ENCODE measurements at regions not wholly inside any gene's neighbourhood (a gene's known extent, or its start where the extent isn't known, plus 50 kb on each side); places are given as distances from the start of the nearest gene placed in this dataset.
"Not testable (repeated sequence)": the region's sequence is repeated elsewhere in the genome, so short reads cannot be mapped to it uniquely, and the experiment has no call there.

DNA sequence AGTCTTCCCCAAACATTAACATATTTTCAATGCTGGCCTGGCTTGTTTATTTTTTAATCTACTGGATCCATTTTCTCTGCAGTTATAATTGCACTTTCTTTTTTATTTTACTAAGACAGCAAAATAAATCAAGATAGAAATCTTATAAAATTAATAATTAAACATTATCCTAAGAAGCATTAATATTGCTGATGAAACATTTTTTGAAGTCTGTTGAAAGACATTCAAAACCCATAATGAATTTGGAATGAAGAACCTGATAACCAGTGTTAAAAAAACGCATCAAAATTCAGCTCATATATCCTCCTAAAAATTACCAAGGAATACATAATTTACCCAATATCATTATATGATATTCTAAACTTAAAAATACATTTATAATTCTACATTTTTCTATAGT lies 675.7 kb upstream of the PRMT6 start:
- H3K9me2 ChIP-seq (replicated peaks; ENCODE audit: low read depth, low read length) = 0 out of 2 replicates have a peak, but pooled peaks cover 3% of the 10 kb centered on the region

GRCh38 chr1:106389160-106389559 lies 667.3 kb upstream of the PRMT6 start:
- not testable (repeated sequence) for H2AFZ ChIP-seq (ENCODE audit: low read length); H3F3A ChIP-seq (ENCODE audit: low read depth); H3K27me3 ChIP-seq (ENCODE audit: insufficient read depth, low read length, poor library complexity, severe bottlenecking); H3K79me2 ChIP-seq (ENCODE audit: insufficient read depth, low read length); H3K9me2 ChIP-seq (replicated peaks; ENCODE audit: low read depth, low read length); H3K9me3 ChIP-seq (ENCODE audit: insufficient read depth, low read depth, low read length); H3K4me3 ChIP-seq (ENCODE audit: low read length, poor library complexity, severe bottlenecking); H4K20me1 ChIP-seq (ENCODE audit: insufficient read depth, low read length, poor library complexity, severe bottlenecking); H3K9ac ChIP-seq (ENCODE audit: low read depth, low read length, poor library complexity, severe bottlenecking); H3K4me2 ChIP-seq (ENCODE audit: low read depth, low read length, poor library complexity, severe bottlenecking); H3K36me3 ChIP-seq (ENCODE audit: insufficient read depth, low read length); H3K4me1 ChIP-seq (ENCODE audit: insufficient read depth, low read length, poor library complexity, severe bottlenecking)

More for the DNA sequence above, 675.7 kb upstream of the PRMT6 start:
- Histone ChIP-seq H2AFZ (ENCODE audit: low read length) (no peak overlapping the region), H3K27me3 (ENCODE audit: insufficient read depth, low read length, poor library complexity, severe bottlenecking) (no peaks in the 10 kb centered on the region), H3F3A (ENCODE audit: low read depth) (no peaks in the 10 kb centered on the region), H3K9me3 (ENCODE audit: insufficient read depth, low read depth, low read length) (no peaks in the 10 kb centered on the region), H3K36me3 (ENCODE audit: insufficient read depth, low read length) (no peaks in the 10 kb centered on the region), H3K9ac (ENCODE audit: low read depth, low read length, poor library complexity, severe bottlenecking) (no peak overlapping the region), H3K79me2 (ENCODE audit: insufficient read depth, low read length) (no peaks in the 10 kb centered on the region), H3K4me3 (ENCODE audit: low read length, poor library complexity, severe bottlenecking) (no peak overlapping the region), H4K20me1 (ENCODE audit: insufficient read depth, low read length, poor library complexity, severe bottlenecking) (no peaks in the 10 kb centered on the region), H3K4me1 (ENCODE audit: insufficient read depth, low read length, poor library complexity, severe bottlenecking) (no peaks in the 10 kb centered on the region), H3K4me2 (ENCODE audit: low read depth, low read length, poor library complexity, severe bottlenecking) (no peak overlapping the region)
- no peak for TF ChIP-seq EZH2phosphoT487 (IDR thresholded peaks at IDR 0.05; ENCODE audit: borderline replicate concordance)
- TF ChIP-seq, protein P1, sequence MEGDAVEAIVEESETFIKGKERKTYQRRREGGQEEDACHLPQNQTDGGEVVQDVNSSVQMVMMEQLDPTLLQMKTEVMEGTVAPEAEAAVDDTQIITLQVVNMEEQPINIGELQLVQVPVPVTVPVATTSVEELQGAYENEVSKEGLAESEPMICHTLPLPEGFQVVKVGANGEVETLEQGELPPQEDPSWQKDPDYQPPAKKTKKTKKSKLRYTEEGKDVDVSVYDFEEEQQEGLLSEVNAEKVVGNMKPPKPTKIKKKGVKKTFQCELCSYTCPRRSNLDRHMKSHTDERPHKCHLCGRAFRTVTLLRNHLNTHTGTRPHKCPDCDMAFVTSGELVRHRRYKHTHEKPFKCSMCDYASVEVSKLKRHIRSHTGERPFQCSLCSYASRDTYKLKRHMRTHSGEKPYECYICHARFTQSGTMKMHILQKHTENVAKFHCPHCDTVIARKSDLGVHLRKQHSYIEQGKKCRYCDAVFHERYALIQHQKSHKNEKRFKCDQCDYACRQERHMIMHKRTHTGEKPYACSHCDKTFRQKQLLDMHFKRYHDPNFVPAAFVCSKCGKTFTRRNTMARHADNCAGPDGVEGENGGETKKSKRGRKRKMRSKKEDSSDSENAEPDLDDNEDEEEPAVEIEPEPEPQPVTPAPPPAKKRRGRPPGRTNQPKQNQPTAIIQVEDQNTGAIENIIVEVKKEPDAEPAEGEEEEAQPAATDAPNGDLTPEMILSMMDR (conservative IDR thresholded peaks at IDR 0.05; ENCODE audit: low read length) = no peak

DNA sequence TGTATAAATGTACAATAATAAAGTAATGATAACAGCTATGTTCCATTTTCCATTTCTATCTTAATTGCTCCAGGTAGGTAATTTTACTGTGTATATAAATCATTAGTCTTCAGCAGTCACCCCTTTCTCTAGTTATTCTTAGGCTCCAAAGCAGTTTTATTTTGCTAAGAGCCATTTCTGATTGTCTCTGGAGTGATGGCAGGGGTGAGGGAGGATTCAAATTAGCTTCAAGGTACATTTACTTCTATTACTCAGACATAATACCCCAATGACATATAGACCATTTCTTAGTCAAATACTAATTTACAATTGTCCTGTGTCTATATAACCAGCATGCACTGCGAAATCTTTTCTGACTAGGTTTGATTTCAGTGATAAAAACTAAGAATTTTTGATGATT lies 663.4 kb upstream of the PRMT6 start:
- Histone ChIP-seq H2AFZ (ENCODE audit: low read length) (no peak overlapping the region), H3K79me2 (ENCODE audit: insufficient read depth, low read length) (no peaks in the 10 kb centered on the region), H3K9me2 (replicated peaks; ENCODE audit: low read depth, low read length) (no peaks in the 10 kb centered on the region), H3K4me3 (ENCODE audit: low read length, poor library complexity, severe bottlenecking) (no peak overlapping the region), H3K27me3 (ENCODE audit: insufficient read depth, low read length, poor library complexity, severe bottlenecking) (no peaks in the 10 kb centered on the region), H3K4me1 (ENCODE audit: insufficient read depth, low read length, poor library complexity, severe bottlenecking) (no peaks in the 10 kb centered on the region), H3F3A (ENCODE audit: low read depth) (no peaks in the 10 kb centered on the region), H3K4me2 (ENCODE audit: low read depth, low read length, poor library complexity, severe bottlenecking) (no peak overlapping the region), H3K9ac (ENCODE audit: low read depth, low read length, poor library complexity, severe bottlenecking) (no peak overlapping the region), H3K9me3 (ENCODE audit: insufficient read depth, low read depth, low read length) (no peaks in the 10 kb centered on the region), H3K36me3 (ENCODE audit: insufficient read depth, low read length) (no peaks in the 10 kb centered on the region), H4K20me1 (ENCODE audit: insufficient read depth, low read length, poor library complexity, severe bottlenecking) (no peaks in the 10 kb centered on the region)
- TF ChIP-seq, protein P1 (conservative IDR thresholded peaks at IDR 0.05; ENCODE audit: low read length) = no peak
- no peak for TF ChIP-seq EZH2phosphoT487 (IDR thresholded peaks at IDR 0.05; ENCODE audit: borderline replicate concordance)

- Histone ChIP-seq H3K4me2 (ENCODE audit: low read depth, low read length, poor library complexity, severe bottlenecking) (no peak overlapping the region), H3K27me3 (ENCODE audit: insufficient read depth, low read length, poor library complexity, severe bottlenecking) (no peaks in the 10 kb centered on the region), H3K9me3 (ENCODE audit: insufficient read depth, low read depth, low read length) (no peaks in the 10 kb centered on the region), H3K9me2 (replicated peaks; ENCODE audit: low read depth, low read length) (no peaks in the 10 kb centered on the region), H2AFZ (ENCODE audit: low read length) (no peak overlapping the region), H3K9ac (ENCODE audit: low read depth, low read length, poor library complexity, severe bottlenecking) (no peak overlapping the region), H3K36me3 (ENCODE audit: insufficient read depth, low read length) (no peaks in the 10 kb centered on the region), H3K4me1 (ENCODE audit: insufficient read depth, low read length, poor library complexity, severe bottlenecking) (no peaks in the 10 kb centered on the region), H3F3A (ENCODE audit: low read depth) (no peaks in the 10 kb centered on the region), H4K20me1 (ENCODE audit: insufficient read depth, low read length, poor library complexity, severe bottlenecking) (no peaks in the 10 kb centered on the region), H3K4me3 (ENCODE audit: low read length, poor library complexity, severe bottlenecking) (no peak overlapping the region), H3K79me2 (ENCODE audit: insufficient read depth, low read length) (no peaks in the 10 kb centered on the region)
- TF ChIP-seq EZH2phosphoT487 (IDR thresholded peaks at IDR 0.05; ENCODE audit: borderline replicate concordance) = no peak
- TF ChIP-seq, protein P1 (conservative IDR thresholded peaks at IDR 0.05; ENCODE audit: low read length) = no peak
Measured at GRCh38 chr1:106396020-106396419, 660.5 kb upstream of the PRMT6 start.
